Transverse colon (tissue), 4 donors: ENCODE measurements at regions not wholly inside any gene's neighbourhood (a gene's known extent, or its start where the extent isn't known, plus 50 kb on each side); places are given as distances from the start of the nearest gene placed in this dataset.

Experiments used
- DNase-seq: peaks from one replicate; pipeline ENCODE4 v3.0.0-alpha.2; 2019
- H3K27ac ChIP-seq, 4 donors: fragments of 200-600 bp; sonication (generic); 2 replicates each; pipeline ENCODE4 v1.5.1; 2016 to 2018; ENCODE audit warnings: inconsistent platforms in 4 of 4
- H3K27me3 ChIP-seq: fragments of 200-600 bp; sonication (generic); 2 replicates; pipeline ENCODE4 v1.5.1; 2017; ENCODE audit warnings: inconsistent platforms
- H3K36me3 ChIP-seq, 4 donors: fragments of 200-600 bp; sonication (generic); 2 replicates each; pipeline ENCODE4 v1.5.1; 2017 to 2019; ENCODE audit warnings: inconsistent platforms in 4 of 4
- H3K4me1 ChIP-seq, 4 donors: fragments of 200-600 bp; sonication (generic); 2 replicates each; pipeline ENCODE4 v1.5.1; 2017 to 2020; ENCODE audit warnings: inconsistent platforms in 4 of 4
- H3K4me3 ChIP-seq, 4 donors: fragments of 200-600 bp; sonication (generic); 1 replicate in 1 of 4; 2 replicates in 3 of 4; pipeline versions ENCODE4 v1.5.1 to v1.6.1; 2017 to 2019; ENCODE audit warnings: inconsistent platforms in 4 of 4
- H3K9me3 ChIP-seq, 2 donors: fragments of 200-600 bp; sonication (generic); 2 replicates each; pipeline ENCODE4 v1.5.1; 2017 to 2019; ENCODE audit warnings: inconsistent platforms in 2 of 2
- CTCF ChIP-seq, 5 experiments: fragments of 200-600 bp in 3 of 5; fragments of 450-650 bp in 2 of 5; sonication (generic) in 3 of 5; IDR thresholded peaks; 1 replicate in 2 of 5; 2 replicates in 3 of 5; pipeline ENCODE4 v1.5.1; 2016 to 2017; ENCODE audit warnings: antibody characterized with exemption in 5 of 5, inconsistent platforms in 3 of 5, mild to moderate bottlenecking in 2 of 5, moderate library complexity in 1 of 5
- EP300 ChIP-seq: sonication (generic); formaldehyde crosslinking; IDR thresholded peaks from one replicate; pipeline ENCODE4 v1.6.1; 2017; ENCODE audit warnings: antibody characterized with exemption, low read depth
- POLR2A ChIP-seq: fragments of 450-650 bp; IDR thresholded peaks from one replicate; pipeline ENCODE4 v1.6.1; 2016; ENCODE audit warnings: antibody characterized with exemption, mild to moderate bottlenecking, moderate library complexity
- POLR2AphosphoS5 ChIP-seq, 3 donors: sonication (generic); formaldehyde crosslinking; IDR thresholded peaks; one replicate each; pipeline ENCODE4 v1.6.1; 2016; ENCODE audit warnings: antibody characterized with exemption in 3 of 3
- WGBS, 2 donors: methylation state at CpG; one replicate each; pipeline ENCODE4 v1.1.5; 2018; ENCODE audit warnings: low coverage in 1 of 2; 5-methylcytosine and 5-hydroxymethylcytosine counted together
- in situ Hi-C, 4 donors: fragments of 200-750 bp; cut with MboI; loops; one replicate each; pipeline versions ENCODE4 v1.15.0 to v1.15.1; 2017; ENCODE audit warnings: low sequenced_read_pairs in 3 of 4, low pct_ligation_motif_present in 1 of 4, low pct_unique_long_range_greater_than_20kb in 1 of 4
- intact Hi-C: fragments of 100-400 bp; cut with DNase I; formaldehyde crosslinking; loops from one replicate; pipeline ENCODE4 v1.15.1; 2023; ENCODE audit warnings: low total_unique reads

GRCh38 chr21:29419422-29419821 is 120.7 kb downstream of the BACH1 start:
- no peaks in the 10 kb centered on the region for H3K4me1 ChIP-seq
- intact Hi-C loops, result no loop called here
- in situ Hi-C loops, result no loop called here
- TF ChIP-seq POLR2A, result no peak
- no peak for DNase-seq
- WGBS, 2 donors, result 90 to 100% methylated on average over 1 of the region's 1 CpG
- no peaks in the 10 kb centered on the region for H3K9me3 ChIP-seq
- no peaks in the 10 kb centered on the region for H3K36me3 ChIP-seq
- H3K4me3 ChIP-seq, result no peak overlapping the region
- no peak overlapping the region for H3K27ac ChIP-seq
- H3K27me3 ChIP-seq, result no peaks in the 10 kb centered on the region

GRCh38 chr21:29423099-29423870 is 124.6 kb downstream of the BACH1 start:
- DNase-seq, result no peak
- TF ChIP-seq EP300 (no peak), POLR2A (no peak), POLR2AphosphoS5 (IDR thresholded peaks at IDR 0.05) (no peak), CTCF (IDR thresholded peaks at IDR 0.05) (no peak)
- in situ Hi-C loops (no loop called here), intact Hi-C loops (no loop called here)
- no peaks in the 10 kb centered on the region for H3K4me1 ChIP-seq
- no peak overlapping the region for H3K4me3 ChIP-seq
- no peak overlapping the region for H3K27ac ChIP-seq
- no peaks in the 10 kb centered on the region for H3K27me3 ChIP-seq
- 42 to 66% methylated on average over 2 of the region's 2 CpGs for WGBS, 2 donors
- no peaks in the 10 kb centered on the region for H3K36me3 ChIP-seq
- no peaks in the 10 kb centered on the region for H3K9me3 ChIP-seq

GRCh38 chr21:29424728-29425127 is 126.0 kb downstream of the BACH1 start:
- no peak overlapping the region for H3K27ac ChIP-seq
- no peaks in the 10 kb centered on the region for H3K36me3 ChIP-seq
- H3K4me3 ChIP-seq, result no peak overlapping the region
- intact Hi-C loops, result no loop called here
- H3K4me1 ChIP-seq, result no peaks in the 10 kb centered on the region
- WGBS, 2 donors, result 81 to 86% methylated on average over 2 of the region's 2 CpGs
- DNase-seq, result no peak
- no peaks in the 10 kb centered on the region for H3K27me3 ChIP-seq
- TF ChIP-seq POLR2A (no peak), CTCF (IDR thresholded peaks at IDR 0.05) (no peak), EP300 (no peak), POLR2AphosphoS5 (IDR thresholded peaks at IDR 0.05) (no peak)
- no peaks in the 10 kb centered on the region for H3K9me3 ChIP-seq
- in situ Hi-C loops, result no loop called here

- H3K9me3 ChIP-seq, result no peaks in the 10 kb centered on the region
- TF ChIP-seq CTCF (IDR thresholded peaks at IDR 0.05) (no peak), POLR2AphosphoS5 (IDR thresholded peaks at IDR 0.05) (no peak), EP300 (no peak), POLR2A (no peak)
Observed at GRCh38 chr21:29429218-29429617, 130.5 kb downstream of the BACH1 start.

GRCh38 chr21:29430030-29430429 is 131.3 kb downstream of the BACH1 start:
- WGBS, 2 donors, result 98 to 100% methylated on average over 2 to 4 of the region's 4 CpGs
- intact Hi-C loops, result no loop called here
- no peak for TF ChIP-seq POLR2A
- no peak for TF ChIP-seq POLR2AphosphoS5 (IDR thresholded peaks at IDR 0.05)
- no peak for TF ChIP-seq EP300
- TF ChIP-seq CTCF (IDR thresholded peaks at IDR 0.05), result no peak

More at GRCh38 chr21:29429218-29429617, 130.5 kb downstream of the BACH1 start:
- in situ Hi-C loops (no loop called here), intact Hi-C loops (no loop called here)
- H3K27me3 ChIP-seq, result no peaks in the 10 kb centered on the region
- H3K4me1 ChIP-seq, result no peaks in the 10 kb centered on the region
- no peak for DNase-seq
- H3K27ac ChIP-seq, result no peak overlapping the region
- no peak overlapping the region for H3K4me3 ChIP-seq
- no peaks in the 10 kb centered on the region for H3K36me3 ChIP-seq

More at GRCh38 chr21:29430030-29430429, 131.3 kb downstream of the BACH1 start:
- Histone ChIP-seq H3K36me3 (no peaks in the 10 kb centered on the region), H3K4me1 (no peaks in the 10 kb centered on the region), H3K27ac (no peak overlapping the region), H3K9me3 (no peaks in the 10 kb centered on the region), H3K4me3 (no peak overlapping the region), H3K27me3 (no peaks in the 10 kb centered on the region)
- in situ Hi-C loops, result no loop called here
- no peak for DNase-seq
